ENCODE measurements at regions not wholly inside any gene's neighbourhood (a gene's known extent, or its start where the extent isn't known, plus 50 kb on each side); places are given as distances from the start of the nearest gene placed in this dataset.

- TF ChIP-seq, protein P1, sequence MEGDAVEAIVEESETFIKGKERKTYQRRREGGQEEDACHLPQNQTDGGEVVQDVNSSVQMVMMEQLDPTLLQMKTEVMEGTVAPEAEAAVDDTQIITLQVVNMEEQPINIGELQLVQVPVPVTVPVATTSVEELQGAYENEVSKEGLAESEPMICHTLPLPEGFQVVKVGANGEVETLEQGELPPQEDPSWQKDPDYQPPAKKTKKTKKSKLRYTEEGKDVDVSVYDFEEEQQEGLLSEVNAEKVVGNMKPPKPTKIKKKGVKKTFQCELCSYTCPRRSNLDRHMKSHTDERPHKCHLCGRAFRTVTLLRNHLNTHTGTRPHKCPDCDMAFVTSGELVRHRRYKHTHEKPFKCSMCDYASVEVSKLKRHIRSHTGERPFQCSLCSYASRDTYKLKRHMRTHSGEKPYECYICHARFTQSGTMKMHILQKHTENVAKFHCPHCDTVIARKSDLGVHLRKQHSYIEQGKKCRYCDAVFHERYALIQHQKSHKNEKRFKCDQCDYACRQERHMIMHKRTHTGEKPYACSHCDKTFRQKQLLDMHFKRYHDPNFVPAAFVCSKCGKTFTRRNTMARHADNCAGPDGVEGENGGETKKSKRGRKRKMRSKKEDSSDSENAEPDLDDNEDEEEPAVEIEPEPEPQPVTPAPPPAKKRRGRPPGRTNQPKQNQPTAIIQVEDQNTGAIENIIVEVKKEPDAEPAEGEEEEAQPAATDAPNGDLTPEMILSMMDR (IDR thresholded peaks at IDR 0.05; ENCODE audit: low read length, missing control alignments): no peak
- DNase-seq (ENCODE audit: low read depth): no peak
- H3K4me3 ChIP-seq (replicated peaks; ENCODE audit: low read depth, low read length): no peak overlapping the region
Observed at GRCh38 chr5:96196407-96196806, 234.8 kb upstream of the ELL2 start.

DNA sequence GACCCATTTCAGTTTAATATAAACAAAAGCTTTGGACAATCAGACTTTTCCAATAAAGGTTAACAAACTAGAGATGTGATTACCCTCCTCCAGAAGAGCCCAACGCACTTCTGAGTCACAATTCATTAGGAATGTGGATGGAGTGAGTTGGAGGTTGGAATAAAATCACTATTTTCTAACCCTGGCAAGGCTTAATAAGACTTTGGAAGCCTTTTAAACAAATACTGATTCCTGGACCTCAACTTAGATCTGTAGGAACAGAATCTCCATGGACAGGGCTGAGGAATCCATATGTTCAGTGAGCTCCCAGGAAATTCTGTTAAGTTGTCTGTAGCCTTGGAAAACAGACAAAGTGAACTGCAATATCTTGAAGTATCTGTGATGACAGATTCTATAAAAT, 233.5 kb upstream of the ELL2 start:
- no peak overlapping the region for H3K4me3 ChIP-seq (replicated peaks; ENCODE audit: low read depth, low read length)
- TF ChIP-seq, protein P1 (IDR thresholded peaks at IDR 0.05; ENCODE audit: low read length, missing control alignments): no peak
- no peak for DNase-seq (ENCODE audit: low read depth)

DNA sequence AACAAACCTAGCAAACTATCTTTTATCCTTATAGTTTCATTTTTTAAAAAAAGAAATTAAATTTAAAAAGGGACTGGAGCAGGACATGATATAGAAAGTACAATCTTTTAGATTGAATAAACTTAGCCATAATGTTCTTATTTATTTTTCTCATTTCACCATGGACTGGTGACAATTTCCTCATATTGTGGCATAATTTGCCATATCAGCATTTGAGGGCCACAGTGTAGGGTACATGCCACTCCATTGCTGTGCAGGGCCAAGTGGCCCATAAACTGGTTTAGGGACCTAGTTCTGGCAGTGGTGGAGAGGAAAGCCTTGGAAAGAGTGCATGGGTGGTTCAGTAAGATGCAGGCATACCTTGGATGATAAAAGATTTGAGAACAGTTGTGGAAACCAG, 232.9 kb upstream of the ELL2 start:
- TF ChIP-seq, protein P1 (IDR thresholded peaks at IDR 0.05; ENCODE audit: low read length, missing control alignments): no peak
- H3K4me3 ChIP-seq (replicated peaks; ENCODE audit: low read depth, low read length): no peak overlapping the region
- no peak for DNase-seq (ENCODE audit: low read depth)

DNA sequence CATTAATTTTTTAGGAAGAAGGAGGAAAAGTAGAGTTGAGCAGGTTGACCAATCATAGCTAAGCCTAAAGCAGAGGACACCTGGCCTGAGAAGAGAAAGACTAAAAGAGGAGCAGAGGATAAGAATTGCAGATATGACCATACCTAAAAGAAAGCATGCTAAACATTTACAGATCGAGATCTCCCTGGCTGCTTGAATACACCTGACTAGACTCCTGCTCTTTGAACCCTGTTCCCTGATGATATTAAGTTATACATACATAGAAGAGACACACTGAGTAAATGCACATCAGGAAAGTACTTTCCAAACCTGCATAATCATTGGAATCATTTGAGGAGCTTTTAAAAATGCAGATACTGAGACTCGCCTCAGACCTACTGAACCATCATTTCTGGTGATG, 232.3 kb upstream of the ELL2 start:
- TF ChIP-seq, protein P1 (IDR thresholded peaks at IDR 0.05; ENCODE audit: low read length, missing control alignments): no peak
- H3K4me3 ChIP-seq (replicated peaks; ENCODE audit: low read depth, low read length): no peak overlapping the region
- DNase-seq (ENCODE audit: low read depth): no peak

GRCh38 chr5:96189987-96190386, 228.3 kb upstream of the ELL2 start:
- no peak overlapping the region for H3K4me3 ChIP-seq (replicated peaks; ENCODE audit: low read depth, low read length)
- TF ChIP-seq, protein P1 (IDR thresholded peaks at IDR 0.05; ENCODE audit: low read length, missing control alignments): no peak
- DNase-seq (ENCODE audit: low read depth): no peak

DNA sequence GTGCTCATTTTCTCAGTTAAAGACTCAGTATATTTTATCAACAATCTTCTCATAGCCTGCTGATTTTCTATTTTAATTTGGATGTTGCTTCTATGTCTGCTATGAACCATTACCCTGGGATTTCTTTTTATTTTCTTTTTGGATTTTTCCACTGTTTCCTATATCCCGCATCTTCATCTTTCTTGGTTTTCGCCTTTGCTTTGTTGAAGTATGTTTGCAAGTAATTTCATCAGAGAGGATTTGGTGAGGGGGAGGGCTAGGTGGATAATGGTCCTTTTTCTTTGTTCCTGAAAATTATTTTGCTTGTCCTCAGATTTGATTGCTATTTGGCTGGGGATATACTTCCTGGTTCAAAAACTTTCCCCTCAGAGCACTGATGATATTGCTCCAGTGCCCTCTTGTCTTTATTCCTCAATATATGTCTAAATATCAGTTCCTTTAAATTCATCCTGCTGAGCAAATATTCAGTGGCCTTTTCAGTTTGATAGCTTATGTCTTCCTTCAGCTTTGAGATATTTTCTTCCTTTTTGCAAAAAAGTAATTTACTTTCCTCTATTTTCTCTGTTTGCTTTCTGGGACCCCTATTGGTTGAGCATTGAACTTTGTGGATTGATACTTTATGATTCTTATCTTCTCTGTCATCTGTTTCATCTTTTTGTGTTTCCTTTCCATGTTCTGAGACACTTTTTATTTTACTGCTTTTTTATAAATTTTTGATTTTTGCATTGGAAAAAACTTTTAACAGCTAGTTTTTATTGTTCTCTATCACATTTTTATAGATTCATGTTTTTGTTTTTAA, 227.6 kb upstream of the ELL2 start:
- no peak for DNase-seq (ENCODE audit: low read depth)
- no peak overlapping the region for H3K4me3 ChIP-seq (replicated peaks; ENCODE audit: low read depth, low read length)
- TF ChIP-seq, protein P1 (IDR thresholded peaks at IDR 0.05; ENCODE audit: low read length, missing control alignments): no peak

Measured in fibroblast of pulmonary artery (primary cell).